Ovary (tissue), 7 donors: ENCODE measurements at regions not wholly inside any gene's neighbourhood (a gene's known extent, or its start where the extent isn't known, plus 50 kb on each side); places are given as distances from the start of the nearest gene placed in this dataset.
"Not testable (repeated sequence)": the region's sequence is repeated elsewhere in the genome, so short reads cannot be mapped to it uniquely, and the experiment has no call there.

Experiments
- DNase-seq, 5 donors: peaks; one replicate each; pipeline ENCODE4 v3.0.0-alpha.2; 2019 to 2020
- H3K27ac ChIP-seq, 2 donors: fragments of 200-600 bp; one replicate each; pipeline versions ENCODE4 v1.5.1 to v1.8.0; 2019 to 2022
- H3K27me3 ChIP-seq: fragments of 200-600 bp; one replicate; pipeline ENCODE4 v1.8.0; 2022
- H3K36me3 ChIP-seq: fragments of 200-600 bp; sonication (generic); one replicate; pipeline ENCODE4 v1.5.1; 2019
- H3K4me1 ChIP-seq: one replicate; pipeline ENCODE4 v1.8.1; 2013; ENCODE audit warnings: mild to moderate bottlenecking, moderate library complexity; ENCODE audit not compliant: insufficient read depth
- H3K4me3 ChIP-seq: fragments of 200-600 bp; sonication (generic); one replicate; pipeline ENCODE4 v1.5.1; 2017
- H3K9me3 ChIP-seq, 2 donors: fragments of 200-600 bp in 1 of 2; sonication (generic) in 1 of 2; one replicate each; pipeline versions ENCODE4 v1.5.1 to v1.8.1; 2013 to 2019; ENCODE audit warnings: mild to moderate bottlenecking in 1 of 2, moderate library complexity in 1 of 2
- EP300 ChIP-seq: sonication (generic); formaldehyde crosslinking; IDR thresholded peaks from one replicate; pipeline ENCODE4 v1.6.1; 2017; ENCODE audit warnings: antibody characterized with exemption
- POLR2A ChIP-seq: fragments of 450-650 bp; IDR thresholded peaks from one replicate; pipeline ENCODE4 v1.6.1; 2017; ENCODE audit warnings: antibody characterized with exemption, mild to moderate bottlenecking, moderate library complexity
- WGBS, 3 donors: extraction: QIAGEN DNeasy Blood & Tissue Kit in 1 of 3; methylation state at CpG; one replicate each; pipeline versions ENCODE4 v1.1.5 to v1.1.7; 2013 to 2017; 5-methylcytosine and 5-hydroxymethylcytosine counted together
- intact Hi-C, 4 donors: fragments of 100-400 bp; cut with DNase I; formaldehyde crosslinking; loops; one replicate each; pipeline versions ENCODE4 v1.11.0 to v1.15.1; 2022 to 2023
- TF ChIP-seq, protein P1 (sequence below), 3 donors: fragments of 450-650 bp in 2 of 3; fragments of 200-600 bp in 1 of 3; IDR thresholded peaks; one replicate each; pipeline versions ENCODE4 v1.5.1 to v1.8.0; 2016 to 2022; ENCODE audit warnings: antibody characterized with exemption in 3 of 3, mild to moderate bottlenecking in 1 of 3
- donor health status: DM: no; HTN: no; CAD: no; lungs with moderate emphysema.
- donor health status: DM: no; HTN: no; CAD: no.
- donor health status: Bipolar disorder and iron deficiency.
- donor health status: DM: no; HTN: no; CAD: no.
- donor health status: DM: yes; HTN: yes; CAD: no.

DNA sequence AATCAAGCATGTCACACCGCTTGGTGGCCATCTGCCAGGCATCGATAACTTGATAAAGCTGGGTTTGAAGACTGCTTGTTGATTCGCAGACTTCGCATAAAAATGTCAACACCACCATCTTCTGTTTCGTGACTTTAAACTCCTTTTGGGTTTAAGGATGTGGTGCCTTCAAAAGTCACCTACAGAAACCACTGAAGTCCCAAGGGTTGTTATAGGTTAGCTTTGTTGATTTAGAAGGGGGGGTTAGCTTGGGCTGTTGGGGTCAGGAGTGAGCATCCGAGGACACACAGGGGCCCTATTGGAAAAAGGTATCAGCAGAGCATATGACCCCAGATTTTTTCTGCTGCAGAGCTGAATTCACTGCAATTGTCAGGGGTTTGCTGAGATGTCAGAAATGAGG lies 76.7 kb upstream of the SSTR4 start:
- Histone ChIP-seq H3K27ac (no peak overlapping the region), H3K9me3 (no peaks in the 10 kb centered on the region), H3K4me1 (no peaks in the 10 kb centered on the region), H3K27me3 (no peaks in the 10 kb centered on the region), H3K4me3 (no peak overlapping the region), H3K36me3 (no peaks in the 10 kb centered on the region)
- intact Hi-C loops, result no loop called here
- WGBS, 3 donors, result 82 to 88% (median 85%) methylated on average over 6 of the region's 6 CpGs
- TF ChIP-seq POLR2A (no peak), EP300 (no peak)
- TF ChIP-seq, protein P1, sequence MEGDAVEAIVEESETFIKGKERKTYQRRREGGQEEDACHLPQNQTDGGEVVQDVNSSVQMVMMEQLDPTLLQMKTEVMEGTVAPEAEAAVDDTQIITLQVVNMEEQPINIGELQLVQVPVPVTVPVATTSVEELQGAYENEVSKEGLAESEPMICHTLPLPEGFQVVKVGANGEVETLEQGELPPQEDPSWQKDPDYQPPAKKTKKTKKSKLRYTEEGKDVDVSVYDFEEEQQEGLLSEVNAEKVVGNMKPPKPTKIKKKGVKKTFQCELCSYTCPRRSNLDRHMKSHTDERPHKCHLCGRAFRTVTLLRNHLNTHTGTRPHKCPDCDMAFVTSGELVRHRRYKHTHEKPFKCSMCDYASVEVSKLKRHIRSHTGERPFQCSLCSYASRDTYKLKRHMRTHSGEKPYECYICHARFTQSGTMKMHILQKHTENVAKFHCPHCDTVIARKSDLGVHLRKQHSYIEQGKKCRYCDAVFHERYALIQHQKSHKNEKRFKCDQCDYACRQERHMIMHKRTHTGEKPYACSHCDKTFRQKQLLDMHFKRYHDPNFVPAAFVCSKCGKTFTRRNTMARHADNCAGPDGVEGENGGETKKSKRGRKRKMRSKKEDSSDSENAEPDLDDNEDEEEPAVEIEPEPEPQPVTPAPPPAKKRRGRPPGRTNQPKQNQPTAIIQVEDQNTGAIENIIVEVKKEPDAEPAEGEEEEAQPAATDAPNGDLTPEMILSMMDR (IDR thresholded peaks at IDR 0.05), result no peak
- no peak for DNase-seq

DNA sequence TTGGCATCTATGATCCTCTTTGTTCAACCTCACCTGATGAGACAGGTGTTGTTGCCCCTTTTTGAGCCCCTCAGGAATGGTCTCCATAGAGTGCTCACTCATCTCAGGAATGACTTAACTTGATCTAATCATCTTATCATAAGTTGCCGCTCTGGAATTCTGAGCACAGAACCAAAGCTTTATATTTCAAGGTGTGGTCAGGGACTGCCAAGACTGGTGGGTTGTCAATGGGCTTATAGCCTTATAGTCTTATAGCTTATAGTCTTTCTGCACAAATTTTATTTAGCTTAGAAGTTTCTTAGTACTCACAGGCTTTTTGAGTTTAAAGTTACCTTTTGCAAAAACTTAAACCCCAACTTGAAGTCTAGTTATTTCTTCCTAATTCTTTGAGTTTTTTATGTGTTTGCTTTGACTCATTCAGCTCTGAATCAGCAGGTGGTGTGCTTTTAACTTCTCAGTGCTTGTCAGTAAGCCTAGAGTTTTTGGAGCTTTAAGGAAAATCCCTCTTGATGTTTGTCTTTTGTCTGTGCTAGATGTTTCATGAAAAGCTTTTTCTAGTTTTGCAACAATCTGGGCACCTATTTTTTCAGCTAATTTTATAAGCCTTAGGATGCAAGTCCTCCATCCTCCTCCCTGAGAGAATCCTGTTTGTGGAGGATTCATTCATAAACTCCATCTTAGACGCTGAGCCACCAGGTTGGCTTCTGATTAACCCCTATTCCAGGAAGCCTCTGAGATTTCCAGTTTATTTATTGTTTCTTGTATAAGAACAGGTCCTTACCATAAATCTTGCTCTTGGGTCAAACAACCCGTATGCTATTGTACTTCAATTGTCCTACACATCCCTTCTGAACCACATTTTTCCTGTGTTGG lies 72.3 kb upstream of the SSTR4 start:
- no peak overlapping the region for H3K27ac ChIP-seq
- DNase-seq, result no peak
- no peaks in the 10 kb centered on the region for H3K9me3 ChIP-seq
- TF ChIP-seq, protein P1 (IDR thresholded peaks at IDR 0.05), result no peak
- TF ChIP-seq POLR2A (no peak), EP300 (no peak)
- H3K27me3 ChIP-seq, result no peaks in the 10 kb centered on the region
- no peak overlapping the region for H3K4me3 ChIP-seq
- intact Hi-C loops, result no loop called here
- no peaks in the 10 kb centered on the region for H3K4me1 ChIP-seq
- no peaks in the 10 kb centered on the region for H3K36me3 ChIP-seq
- 67 to 70% (median 69%) methylated on average over 3 of the region's 3 CpGs for WGBS, 3 donors

DNA sequence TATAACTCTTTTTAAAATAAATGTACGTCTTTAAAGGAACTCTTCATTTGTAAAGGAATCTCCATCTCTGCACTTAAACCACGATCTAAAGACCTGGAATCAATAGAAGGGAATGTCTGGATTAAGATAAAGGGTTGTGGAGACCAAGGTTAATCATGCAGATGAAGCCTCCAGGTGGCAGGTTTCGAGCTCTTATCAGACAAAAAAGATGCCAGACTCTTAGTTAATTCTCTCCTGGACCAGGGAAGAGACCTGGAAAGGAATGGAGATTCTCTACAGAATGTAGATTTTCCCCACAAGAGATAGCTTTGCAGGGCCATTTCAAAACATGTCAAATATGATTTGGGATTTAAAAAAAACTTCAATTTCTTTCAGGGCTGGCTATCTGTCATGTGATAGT lies 71.5 kb upstream of the SSTR4 start:
- Histone ChIP-seq H3K27ac (no peak overlapping the region), H3K4me1 (no peaks in the 10 kb centered on the region), H3K36me3 (no peaks in the 10 kb centered on the region), H3K4me3 (no peak overlapping the region), H3K9me3 (no peaks in the 10 kb centered on the region), H3K27me3 (no peaks in the 10 kb centered on the region)
- WGBS, 3 donors, result 75 to 82% (median 77%) methylated on average over 3 of the region's 3 CpGs
- DNase-seq, result no peak
- intact Hi-C loops, result no loop called here
- TF ChIP-seq POLR2A (no peak), EP300 (no peak)
- TF ChIP-seq, protein P1 (IDR thresholded peaks at IDR 0.05), result no peak

DNA sequence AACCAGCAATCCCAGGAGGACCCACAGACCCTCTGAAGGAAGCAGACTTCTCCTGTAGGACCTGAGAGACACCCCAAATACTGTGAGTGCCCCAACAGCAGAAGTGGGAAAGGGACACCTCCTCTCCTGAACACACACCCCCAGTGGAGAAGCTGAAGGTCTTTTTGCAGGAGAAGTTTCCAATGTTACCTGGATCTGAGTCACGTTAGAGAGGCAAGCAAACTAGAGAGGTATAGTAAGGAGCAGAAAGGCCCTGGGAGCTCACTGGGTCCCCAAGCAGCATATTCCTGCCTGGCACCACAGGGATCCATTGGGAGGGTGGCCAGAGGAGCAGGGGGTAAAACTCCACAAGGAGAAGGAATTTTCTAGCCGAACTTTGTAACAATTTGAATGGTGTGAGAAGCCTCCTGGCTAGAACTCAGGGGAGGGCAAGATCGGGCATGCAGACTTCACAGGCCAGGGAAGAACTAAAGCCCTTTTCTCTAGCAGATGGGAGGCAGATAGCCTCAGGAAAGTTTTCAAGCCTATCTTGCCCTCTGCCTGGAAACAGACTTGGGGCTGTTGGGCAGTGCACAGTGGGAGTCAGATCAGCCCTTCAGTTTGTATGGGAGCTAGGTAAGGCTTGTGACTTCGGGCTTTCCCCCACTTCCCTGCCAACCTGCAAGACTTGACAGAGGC lies 68.2 kb upstream of the SSTR4 start:
- intact Hi-C loops, result no loop called here
- Histone ChIP-seq H3K27ac (no peak overlapping the region), H3K9me3 (no peaks in the 10 kb centered on the region), H3K4me3 (no peak overlapping the region), H3K36me3 (no peaks in the 10 kb centered on the region), H3K4me1 (no peaks in the 10 kb centered on the region), H3K27me3 (no peaks in the 10 kb centered on the region)
- TF ChIP-seq, protein P1 (IDR thresholded peaks at IDR 0.05), result no peak
- TF ChIP-seq POLR2A (no peak), EP300 (no peak)
- DNase-seq, result no peak
- WGBS, 3 donors, result 87 to 88% (median 88%) methylated on average over 4 of the region's 4 CpGs

DNA sequence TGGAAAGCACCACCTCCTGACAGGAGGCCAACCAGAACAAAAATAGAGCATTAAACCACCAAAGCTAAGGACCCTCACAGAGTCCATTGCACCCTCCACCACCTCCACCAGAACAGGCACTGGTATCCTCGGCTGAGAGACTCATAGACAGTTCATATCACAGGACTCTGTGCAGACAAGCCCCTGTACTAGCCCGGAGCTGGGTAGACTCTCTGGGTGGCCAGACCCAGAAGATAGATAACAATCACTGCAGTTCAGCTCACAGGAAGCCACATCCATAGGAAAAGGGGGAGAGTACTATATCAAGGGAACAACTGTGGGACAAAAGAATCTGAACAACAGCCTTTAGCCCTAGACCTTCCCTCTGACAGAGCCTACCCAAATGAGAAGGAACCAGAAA lies 67.4 kb upstream of the SSTR4 start:
- intact Hi-C loops, H3K36me3 ChIP-seq, H3K27me3 ChIP-seq, H3K9me3 ChIP-seq, H3K4me1 ChIP-seq, DNase-seq, H3K4me3 ChIP-seq, H3K27ac ChIP-seq: not testable (repeated sequence)
- 75 to 92% (median 85%) methylated on average over 2 of the region's 2 CpGs for WGBS, 3 donors

DNA sequence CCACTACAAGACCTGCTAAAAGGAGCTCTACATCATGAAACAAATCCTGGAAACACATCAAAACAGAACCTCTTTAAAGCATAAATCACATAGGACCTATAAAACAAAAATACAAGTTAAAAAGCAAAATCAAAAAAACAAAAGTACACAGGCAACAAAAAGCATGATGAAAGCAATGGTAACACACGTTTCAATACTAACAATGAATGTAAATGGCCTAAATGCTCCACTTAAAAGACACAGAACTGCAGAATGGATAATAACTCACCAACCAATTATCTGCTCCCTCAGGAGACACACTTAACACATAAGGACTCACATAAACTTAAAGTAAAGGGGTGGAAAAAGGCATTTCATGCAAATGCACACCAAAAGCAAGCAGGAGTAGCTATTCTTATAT lies 66.1 kb upstream of the SSTR4 start:
- H3K27me3 ChIP-seq, DNase-seq, H3K27ac ChIP-seq, H3K4me1 ChIP-seq, intact Hi-C loops, H3K36me3 ChIP-seq, H3K9me3 ChIP-seq, H3K4me3 ChIP-seq: not testable (repeated sequence)
- WGBS, 3 donors, result 69 to 89% (median 83%) methylated on average over 1 of the region's 1 CpG

DNA sequence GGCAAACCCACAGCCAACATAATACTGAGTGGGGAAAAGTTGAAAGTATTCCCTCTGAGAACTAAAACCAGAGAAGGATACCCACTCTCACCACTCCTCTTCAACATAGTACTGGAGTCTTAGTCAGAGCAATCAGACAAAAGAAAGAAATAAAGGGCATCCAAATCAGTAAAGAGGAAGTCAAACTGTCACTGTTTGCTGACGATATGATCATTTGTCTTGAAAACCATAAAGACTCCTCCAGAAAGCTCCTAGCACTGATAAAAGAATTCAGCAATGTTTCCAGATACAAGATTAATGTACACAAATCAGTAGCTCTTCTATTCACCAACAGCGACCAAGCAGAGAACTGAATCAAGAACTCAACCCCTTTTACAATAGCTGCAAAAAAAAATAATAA lies 64.0 kb upstream of the SSTR4 start:
- DNase-seq, H3K9me3 ChIP-seq, H3K27me3 ChIP-seq, H3K4me3 ChIP-seq, H3K27ac ChIP-seq, H3K36me3 ChIP-seq, intact Hi-C loops, H3K4me1 ChIP-seq: not testable (repeated sequence)
- 67 to 71% (median 68%) methylated on average over 2 of the region's 2 CpGs for WGBS, 3 donors
